ENCODE measurements at regions not wholly inside any gene's neighbourhood (a gene's known extent, or its start where the extent isn't known, plus 50 kb on each side); places are given as distances from the start of the nearest gene placed in this dataset.

DNA sequence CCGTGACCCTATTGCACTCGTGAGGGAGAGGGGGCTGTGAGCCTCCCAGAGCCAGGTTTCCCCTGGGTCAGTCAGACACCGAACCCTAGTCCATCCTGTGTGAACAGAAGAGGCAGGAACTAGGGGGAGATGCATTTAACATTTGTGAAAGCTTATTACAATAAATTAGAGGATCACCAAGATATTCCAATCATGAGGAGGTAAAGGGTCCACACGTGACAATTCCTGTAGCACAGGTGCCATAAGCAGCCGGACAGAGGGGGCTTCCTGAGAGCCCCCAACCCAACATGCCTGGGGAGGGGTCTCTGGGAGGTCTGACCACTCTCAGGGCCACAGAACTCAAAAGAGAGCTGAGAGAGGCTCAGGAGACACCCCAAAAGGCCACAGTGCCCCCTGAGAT lies 93.3 kb downstream of the KCNF1 start:
- DNase-seq = no peak
- WGBS, 5 donors = 84 to 89% (median 86%) methylated on average over 5 of the region's 5 CpGs
- no peak overlapping the region for H3K4me3 ChIP-seq
- H3K27ac ChIP-seq = no peak overlapping the region
- TF ChIP-seq, protein P1, sequence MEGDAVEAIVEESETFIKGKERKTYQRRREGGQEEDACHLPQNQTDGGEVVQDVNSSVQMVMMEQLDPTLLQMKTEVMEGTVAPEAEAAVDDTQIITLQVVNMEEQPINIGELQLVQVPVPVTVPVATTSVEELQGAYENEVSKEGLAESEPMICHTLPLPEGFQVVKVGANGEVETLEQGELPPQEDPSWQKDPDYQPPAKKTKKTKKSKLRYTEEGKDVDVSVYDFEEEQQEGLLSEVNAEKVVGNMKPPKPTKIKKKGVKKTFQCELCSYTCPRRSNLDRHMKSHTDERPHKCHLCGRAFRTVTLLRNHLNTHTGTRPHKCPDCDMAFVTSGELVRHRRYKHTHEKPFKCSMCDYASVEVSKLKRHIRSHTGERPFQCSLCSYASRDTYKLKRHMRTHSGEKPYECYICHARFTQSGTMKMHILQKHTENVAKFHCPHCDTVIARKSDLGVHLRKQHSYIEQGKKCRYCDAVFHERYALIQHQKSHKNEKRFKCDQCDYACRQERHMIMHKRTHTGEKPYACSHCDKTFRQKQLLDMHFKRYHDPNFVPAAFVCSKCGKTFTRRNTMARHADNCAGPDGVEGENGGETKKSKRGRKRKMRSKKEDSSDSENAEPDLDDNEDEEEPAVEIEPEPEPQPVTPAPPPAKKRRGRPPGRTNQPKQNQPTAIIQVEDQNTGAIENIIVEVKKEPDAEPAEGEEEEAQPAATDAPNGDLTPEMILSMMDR (IDR thresholded peaks at IDR 0.05 in 8 of 11, conservative IDR thresholded peaks at IDR 0.05 in 3 of 11) = no peak
- TF ChIP-seq POLR2A (IDR thresholded peaks at IDR 0.05) (no peak), POLR2AphosphoS5 (IDR thresholded peaks at IDR 0.05) (no peak)
- peaks cover 0 to 26% (median 0%) of the 10 kb centered on the region in 7 donors for H3K27me3 ChIP-seq (replicated peaks in 1 of 7)
- intact Hi-C loops (cut with DNase I; ENCODE audit: low total_unique reads) = no loop called here
- peaks cover 0 to under 1% (median 0%) of the 10 kb centered on the region in 8 donors for H3K9me3 ChIP-seq
- H3K4me1 ChIP-seq = no peaks in the 10 kb centered on the region
- H3K36me3 ChIP-seq = no peaks in the 10 kb centered on the region

DNA sequence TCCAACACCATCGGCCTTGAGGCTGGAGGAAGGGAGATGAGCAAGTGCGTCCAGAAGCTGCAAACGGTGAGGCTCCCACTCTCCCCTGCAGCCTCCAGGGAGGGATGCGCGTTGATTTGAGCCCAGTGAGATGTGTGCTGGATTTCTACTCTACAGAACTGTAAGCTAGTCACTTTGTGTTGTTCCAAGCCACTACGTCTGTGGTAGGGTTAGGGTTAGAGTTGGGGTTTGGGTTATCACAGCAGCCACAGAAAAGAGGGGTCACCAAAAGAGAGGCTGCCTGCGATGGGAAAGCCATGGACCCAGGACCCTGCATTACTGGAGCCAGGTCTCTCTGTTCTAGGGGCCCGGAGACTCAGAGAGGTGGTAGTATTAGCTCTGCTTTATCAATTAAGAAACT lies 94.5 kb downstream of the KCNF1 start:
- H3K36me3 ChIP-seq = no peaks in the 10 kb centered on the region
- no peaks in the 10 kb centered on the region for H3K4me1 ChIP-seq
- no peak for TF ChIP-seq POLR2A (IDR thresholded peaks at IDR 0.05)
- TF ChIP-seq POLR2AphosphoS5 (IDR thresholded peaks at IDR 0.05) = no peak
- TF ChIP-seq, protein P1 (IDR thresholded peaks at IDR 0.05 in 8 of 11, conservative IDR thresholded peaks at IDR 0.05 in 3 of 11) = no peak
- WGBS, 5 donors = 83 to 93% (median 89%) methylated on average over 8 of the region's 8 CpGs
- peaks cover 0 to 12% (median 8%) of the 10 kb centered on the region in 8 donors for H3K9me3 ChIP-seq
- intact Hi-C loops (cut with DNase I; ENCODE audit: low total_unique reads) = no loop called here
- DNase-seq = no peak
- H3K27ac ChIP-seq = no peak overlapping the region
- H3K4me3 ChIP-seq = no peak overlapping the region
- peaks cover 0 to 26% (median 0%) of the 10 kb centered on the region in 7 donors for H3K27me3 ChIP-seq (replicated peaks in 1 of 7)

DNA sequence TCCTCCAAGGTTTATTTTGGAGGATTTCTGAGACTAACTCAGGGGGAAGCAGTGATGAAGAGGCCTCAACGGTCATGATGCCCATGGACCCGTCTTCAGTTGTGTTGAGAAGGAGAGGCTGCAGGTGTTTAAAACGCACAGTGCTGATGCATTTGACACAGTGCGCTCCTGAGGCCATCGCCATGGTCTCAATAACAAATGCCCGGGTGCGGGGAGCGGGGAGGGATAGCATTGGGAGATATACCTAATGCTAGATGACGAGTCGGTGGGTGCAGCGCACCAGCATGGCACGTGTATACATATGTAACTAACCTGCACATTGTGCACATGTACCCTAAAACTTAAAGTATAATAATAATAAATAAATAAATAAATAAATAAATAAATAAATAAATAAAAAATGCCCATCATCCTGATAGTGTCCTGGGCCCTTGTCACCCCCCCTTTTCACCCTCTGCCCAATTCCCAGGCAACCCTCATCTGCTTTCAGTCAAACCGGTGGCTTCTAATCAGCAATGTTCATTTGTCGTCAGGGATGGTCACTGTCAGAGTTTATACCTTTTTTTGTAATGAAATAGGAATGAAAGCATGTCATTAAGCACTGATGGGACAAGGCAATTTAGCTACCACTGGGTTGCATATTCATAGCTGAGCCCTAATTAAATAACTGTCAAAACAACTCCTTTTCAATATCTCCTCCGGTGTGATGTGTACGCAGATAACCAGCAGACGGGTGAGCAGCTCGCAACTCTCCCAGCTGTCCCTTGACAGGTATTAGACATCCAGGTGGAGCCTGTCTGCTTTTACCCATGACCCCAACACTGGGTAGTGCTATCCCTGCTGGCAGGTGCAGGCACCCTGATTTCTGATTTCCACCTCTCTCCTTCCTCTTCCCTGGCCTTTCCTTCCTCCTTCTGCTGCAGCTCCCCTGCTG lies 95.9 kb downstream of the KCNF1 start:
- Histone ChIP-seq H3K4me1 (no peaks in the 10 kb centered on the region), H3K9me3 (peaks cover 0 to 26% (median 22%) of the 10 kb centered on the region in 8 donors), H3K27me3 (replicated peaks in 1 of 7) (peaks cover 0 to 23% (median 0%) of the 10 kb centered on the region in 7 donors), H3K4me3 (no peak overlapping the region), H3K36me3 (no peaks in the 10 kb centered on the region), H3K27ac (no peak overlapping the region)
- no peak for DNase-seq
- TF ChIP-seq, protein P1 (IDR thresholded peaks at IDR 0.05 in 8 of 11, conservative IDR thresholded peaks at IDR 0.05 in 3 of 11) = no peak
- TF ChIP-seq POLR2AphosphoS5 (IDR thresholded peaks at IDR 0.05) (no peak), POLR2A (IDR thresholded peaks at IDR 0.05) (no peak)
- intact Hi-C loops (cut with DNase I; ENCODE audit: low total_unique reads) = no loop called here
- WGBS, 5 donors = 92 to 96% (median 93%) methylated on average over 17 to 18 of the region's 18 CpGs

DNA sequence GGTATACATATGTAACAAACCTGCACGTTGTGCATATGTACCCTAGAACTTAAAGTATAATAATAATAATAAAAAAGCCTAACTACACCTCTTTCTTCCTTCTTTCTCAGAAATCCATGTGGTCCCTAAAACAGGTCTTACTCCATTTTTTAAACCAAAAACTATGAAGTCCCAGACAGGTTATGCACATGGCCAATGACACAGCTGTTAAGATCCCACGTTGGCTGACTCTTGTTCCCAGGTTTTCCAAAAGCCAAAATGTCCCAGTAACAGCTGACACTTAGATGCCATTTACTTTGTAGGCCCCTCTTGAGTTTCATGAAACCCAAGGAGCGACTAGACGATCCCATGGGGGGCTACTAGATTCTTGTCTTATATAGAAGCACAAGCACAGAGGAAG lies 97.0 kb downstream of the KCNF1 start:
- H3K4me3 ChIP-seq = no peak overlapping the region
- H3K36me3 ChIP-seq = no peaks in the 10 kb centered on the region
- no peak for DNase-seq
- no peak for TF ChIP-seq POLR2A (IDR thresholded peaks at IDR 0.05)
- TF ChIP-seq POLR2AphosphoS5 (IDR thresholded peaks at IDR 0.05) = no peak
- TF ChIP-seq, protein P1 (IDR thresholded peaks at IDR 0.05 in 8 of 11, conservative IDR thresholded peaks at IDR 0.05 in 3 of 11) = no peak
- intact Hi-C loops (cut with DNase I; ENCODE audit: low total_unique reads) = no loop called here
- peaks cover 0 to 14% (median 0%) of the 10 kb centered on the region in 7 donors for H3K27me3 ChIP-seq (replicated peaks in 1 of 7)
- no peak overlapping the region for H3K27ac ChIP-seq
- H3K9me3 ChIP-seq = peaks cover 0 to 30% (median 22%) of the 10 kb centered on the region in 8 donors
- no peaks in the 10 kb centered on the region for H3K4me1 ChIP-seq
- WGBS, 5 donors = 83 to 89% (median 87%) methylated on average over 4 of the region's 4 CpGs
